Kidney tubule cell (primary cell): ENCODE measurements at regions not wholly inside any gene's neighbourhood (a gene's known extent, or its start where the extent isn't known, plus 50 kb on each side); places are given as distances from the start of the nearest gene placed in this dataset.

Source experiments
- DNase-seq: peaks from one replicate; pipeline ENCODE4 v3.0.0-alpha.2; 2018; ENCODE audit warnings: low spot score

DNA sequence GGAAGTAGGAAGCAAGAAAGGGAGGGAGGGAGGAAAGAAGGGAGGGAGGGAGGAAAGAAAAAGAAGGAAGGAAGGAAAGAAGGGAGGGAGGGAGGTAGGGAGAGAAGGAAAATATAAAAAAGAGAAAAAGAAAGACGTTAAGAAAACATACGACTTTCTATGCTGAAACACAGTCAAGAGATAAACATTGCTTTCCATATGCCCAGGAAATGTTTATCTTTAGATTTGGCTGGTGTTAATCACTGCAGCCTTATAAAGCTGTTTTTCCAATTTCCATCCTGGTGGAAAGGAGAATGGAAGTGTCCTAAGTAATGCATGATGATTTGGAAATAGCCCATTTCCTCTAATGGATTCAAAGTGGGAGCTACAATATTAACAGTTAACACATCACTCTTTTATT lies 524.3 kb downstream of the MTRR start:
- DNase-seq: no peak

DNA sequence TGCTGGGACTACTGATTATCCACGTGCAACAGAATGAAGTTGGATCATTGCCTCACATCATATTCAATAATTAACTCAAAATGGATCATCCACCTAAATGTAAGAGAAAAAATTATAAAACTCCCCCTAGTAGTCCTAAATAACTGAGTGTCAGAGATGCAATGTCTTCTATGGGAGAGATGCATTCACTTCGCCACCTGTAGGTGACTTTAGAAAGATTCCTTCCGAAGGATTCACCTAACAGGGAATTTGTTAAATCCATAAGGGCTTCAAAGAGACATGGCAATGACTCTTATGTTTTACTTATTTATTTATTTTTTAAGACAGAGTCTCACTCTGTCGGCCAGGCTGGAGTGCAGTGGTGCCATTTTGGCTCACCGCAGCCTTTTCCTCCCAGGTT lies 526.0 kb downstream of the MTRR start:
- no peak for DNase-seq

DNA sequence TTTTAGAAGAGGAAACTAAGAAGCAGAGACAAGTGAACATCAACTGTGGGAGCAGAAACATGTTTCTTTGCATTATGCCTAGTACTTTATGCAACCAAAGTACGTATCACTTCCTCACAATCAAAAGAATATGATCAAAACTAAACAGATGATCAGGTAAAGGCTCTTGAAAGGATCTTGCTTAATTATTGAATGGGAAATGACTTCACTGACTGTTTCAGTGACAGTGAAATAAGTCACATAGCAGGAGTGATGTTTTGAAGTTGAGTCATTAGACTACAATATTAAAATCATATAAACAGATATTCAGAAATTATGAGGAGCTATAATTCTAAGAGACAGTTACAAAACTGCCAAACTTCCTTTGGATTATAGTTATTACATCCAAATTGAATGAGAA lies 527.3 kb downstream of the MTRR start:
- DNase-seq: peak; percentile 34

DNA sequence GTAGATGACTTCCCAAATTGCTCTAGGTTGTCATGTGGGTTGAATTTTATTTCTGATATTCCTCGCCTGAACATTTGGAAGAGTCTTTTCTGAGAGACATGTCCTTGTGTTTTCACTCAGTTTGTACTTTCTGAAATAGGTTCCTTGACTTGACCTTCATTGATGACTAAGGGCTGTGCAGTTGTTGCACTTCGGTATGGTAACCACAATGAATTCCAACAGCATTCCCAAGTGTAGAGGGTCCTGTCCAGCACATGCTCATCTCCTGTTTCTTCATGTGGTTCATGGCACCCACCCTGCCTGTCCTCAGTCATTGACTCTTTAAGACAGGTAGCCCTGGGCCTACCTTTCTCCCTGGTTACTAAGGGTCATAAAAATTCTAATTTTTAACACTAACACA lies 527.8 kb downstream of the MTRR start:
- peak; percentile 64 for DNase-seq

DNA sequence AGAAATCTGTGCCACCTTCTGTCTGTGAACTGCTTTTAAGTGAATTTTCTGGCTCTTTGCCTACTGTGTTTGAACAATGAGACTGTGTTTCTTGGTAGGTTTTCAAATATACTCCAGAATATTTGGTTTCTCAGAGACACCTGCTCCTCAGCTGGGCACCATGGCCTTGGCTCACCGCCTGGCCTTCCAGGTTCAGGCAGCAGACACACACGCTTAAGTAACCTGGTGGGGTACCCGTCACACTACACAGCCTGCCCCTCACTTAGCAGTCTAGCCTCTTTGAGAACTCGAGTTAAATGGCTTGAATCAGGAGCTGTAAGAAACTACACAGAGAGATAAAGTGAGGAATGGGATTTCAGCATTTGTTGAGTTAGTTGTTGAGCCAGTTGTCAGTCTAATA lies 530.5 kb downstream of the MTRR start:
- no peak for DNase-seq

- DNase-seq: no peak
These were observed 539.3 kb downstream of the MTRR start for GRCh38 chr5:8408258-8408657.

- DNase-seq: no peak
These were observed 541.7 kb downstream of the MTRR start for GRCh38 chr5:8410618-8411017.

GRCh38 chr5:8413975-8414374 lies 545.0 kb downstream of the MTRR start:
- DNase-seq: no peak

GRCh38 chr5:8417316-8418048 lies 548.5 kb downstream of the MTRR start:
- DNase-seq: no peak

GRCh38 chr5:8418049-8418426 lies 549.1 kb downstream of the MTRR start:
- DNase-seq: peak; percentile 75

- DNase-seq: no peak
These were observed 561.1 kb downstream of the MTRR start for GRCh38 chr5:8429778-8430758.

DNA sequence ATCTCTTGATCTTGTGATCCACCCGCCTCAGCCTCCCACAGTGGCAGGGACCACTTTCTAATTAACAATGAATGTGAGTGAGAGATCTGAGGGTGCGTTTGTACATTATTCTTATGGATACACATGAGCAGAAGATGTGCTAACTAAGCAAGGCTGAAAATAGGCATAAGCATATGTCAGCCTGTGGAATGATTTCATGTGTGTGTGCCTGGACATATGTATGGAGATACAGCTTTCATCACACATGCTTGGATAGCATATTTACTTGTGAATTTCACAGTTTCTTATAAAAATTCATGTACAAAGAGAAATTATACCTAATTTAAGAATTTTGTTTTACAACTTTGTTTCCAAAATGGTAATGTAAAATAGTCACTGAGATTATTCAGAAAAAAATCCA lies 565.6 kb downstream of the MTRR start:
- DNase-seq: no peak

DNA sequence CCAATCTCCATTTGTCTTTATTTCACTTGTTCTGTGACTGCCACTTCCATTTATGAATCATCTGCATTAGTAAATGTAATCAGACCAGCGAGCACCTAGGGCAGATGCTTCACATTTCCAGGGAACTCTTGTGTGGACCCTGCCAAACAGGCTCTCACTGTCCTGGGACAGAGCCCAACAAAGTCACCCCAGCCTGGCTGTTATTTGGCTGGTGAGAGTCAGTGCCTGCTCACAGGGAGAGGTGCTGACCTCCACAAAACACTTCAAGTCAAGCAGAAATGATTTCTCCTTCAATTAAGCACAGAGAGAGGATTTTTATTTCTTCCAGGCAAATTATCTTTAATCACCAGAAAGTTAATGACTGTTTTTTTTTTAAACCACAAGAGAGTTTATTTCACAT lies 568.0 kb downstream of the MTRR start:
- no peak for DNase-seq

GRCh38 chr5:8445139-8445538 lies 576.2 kb downstream of the MTRR start:
- no peak for DNase-seq

DNA sequence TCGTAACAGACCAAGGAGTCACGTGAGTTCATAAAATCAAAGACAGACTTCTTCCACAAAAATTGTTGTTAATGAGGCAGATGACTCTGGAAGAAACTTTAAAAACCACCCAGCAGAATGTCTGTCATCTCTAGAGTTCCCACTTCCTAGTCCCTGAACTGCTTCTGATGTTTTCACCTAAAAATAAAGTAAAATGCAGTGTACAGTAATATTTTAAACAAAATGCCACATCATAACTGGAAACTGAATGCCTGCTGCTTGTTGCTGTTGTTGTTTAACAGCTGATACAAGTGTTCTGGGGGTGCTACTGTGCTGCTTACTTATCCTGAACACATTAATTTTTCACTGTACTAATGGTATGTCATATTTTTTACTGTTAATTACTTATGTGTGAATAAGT lies 577.2 kb downstream of the MTRR start:
- no peak for DNase-seq

DNA sequence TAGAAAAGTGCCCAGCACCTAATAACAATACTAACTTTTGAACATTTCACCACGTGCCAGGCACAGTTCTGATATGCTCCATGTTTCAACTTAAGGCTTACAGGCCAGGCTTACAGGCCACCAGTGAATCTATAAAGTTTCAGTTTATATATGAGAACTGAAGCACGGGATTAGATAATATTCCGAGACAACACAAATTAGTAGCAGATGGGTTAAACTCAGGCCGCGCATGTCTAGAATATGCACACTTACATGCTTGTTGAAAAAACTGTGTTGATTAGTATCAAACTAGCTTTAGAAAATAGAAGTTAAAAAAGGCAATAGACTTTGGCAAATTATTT lies 587.9 kb downstream of the MTRR start:
- DNase-seq: no peak

- DNase-seq: peak; percentile 98
These were observed 588.5 kb downstream of the MTRR start for GRCh38 chr5:8457187-8458037.

DNA sequence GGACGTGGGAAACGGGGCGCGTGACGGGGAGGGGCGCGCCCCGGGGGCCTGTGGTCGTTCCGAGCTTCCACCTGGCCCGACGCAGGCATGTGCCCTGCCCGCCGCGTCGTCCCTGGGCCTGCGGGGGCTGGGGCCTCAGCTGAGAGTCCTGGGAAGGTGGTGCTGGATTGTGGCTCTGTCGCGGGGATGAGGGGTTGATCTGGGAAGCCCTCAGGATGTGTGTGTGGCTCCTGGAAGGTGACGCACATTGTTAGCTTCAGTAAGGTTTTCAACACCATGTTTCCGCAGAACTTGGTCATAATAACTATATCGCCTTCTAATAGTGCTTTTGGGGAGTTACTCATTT lies 589.1 kb downstream of the MTRR start:
- peak; percentile 47 for DNase-seq

- no peak for DNase-seq
These were observed 592.6 kb downstream of the MTRR start for GRCh38 chr5:8461543-8461942.

DNA sequence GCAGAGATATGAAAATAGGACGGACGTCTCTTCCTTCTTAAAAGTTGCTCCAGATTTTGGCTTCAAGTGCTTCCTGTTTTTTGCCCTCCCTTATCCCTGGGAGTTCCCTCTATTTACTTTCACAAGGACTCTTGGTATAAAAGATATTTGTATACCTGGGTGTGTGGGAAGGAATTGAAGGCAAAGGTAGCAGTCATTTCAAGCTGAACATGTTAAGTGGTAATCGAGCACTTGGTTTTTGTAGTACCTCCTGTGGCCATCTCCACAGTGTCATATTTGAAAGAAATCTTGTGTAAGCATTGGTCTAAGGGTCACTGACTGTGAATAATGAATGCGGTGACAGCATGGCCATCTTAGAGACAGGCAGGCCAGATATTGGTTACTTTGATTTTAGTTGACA lies 593.6 kb downstream of the MTRR start:
- DNase-seq: no peak

DNA sequence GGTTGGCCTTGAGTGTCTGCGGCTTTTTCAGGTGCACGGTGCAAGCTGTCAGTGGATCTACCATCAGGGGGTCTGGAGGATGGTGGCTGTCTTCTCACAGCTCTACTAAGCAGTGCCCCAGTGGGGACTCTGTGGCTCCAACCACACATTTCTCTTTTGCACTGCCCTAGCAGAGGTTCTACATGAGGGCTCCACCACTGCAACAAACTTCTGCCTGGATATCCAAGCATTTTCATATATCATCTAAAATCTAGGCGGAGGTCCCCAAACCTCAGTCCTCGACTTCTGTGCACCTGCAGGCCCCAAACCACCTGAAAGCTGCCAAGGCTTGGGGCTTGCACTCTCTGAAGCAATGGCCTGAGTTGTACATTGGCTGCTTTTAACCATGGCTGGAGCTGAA lies 601.5 kb downstream of the MTRR start:
- no peak for DNase-seq

DNA sequence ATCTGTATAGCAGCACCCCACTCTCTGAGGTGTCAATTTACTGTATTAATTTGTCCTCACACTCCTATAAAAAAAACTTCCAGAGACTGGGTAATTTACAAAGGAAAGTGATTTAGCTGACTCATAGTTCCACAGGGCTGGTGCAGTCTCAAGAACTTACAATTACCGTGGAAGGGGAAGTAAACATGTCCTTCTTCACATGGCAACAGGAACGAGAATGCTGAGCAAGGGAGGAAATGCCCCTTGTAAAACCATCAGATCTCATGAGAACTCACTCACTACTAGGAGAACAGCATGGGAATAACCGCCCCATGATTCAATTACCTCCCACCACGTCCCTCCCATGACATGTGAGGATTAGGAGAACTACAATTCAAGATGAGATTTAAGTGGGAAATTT lies 602.6 kb downstream of the MTRR start:
- peak; percentile 20 for DNase-seq

- no peak for DNase-seq
These were observed 604.1 kb downstream of the MTRR start for GRCh38 chr5:8473016-8473415.
